SK-N-SH treated with all-trans-retinoic acid at 6 μM for 48 hours (cell line): ENCODE measurements at regions not wholly inside any gene's neighbourhood (a gene's known extent, or its start where the extent isn't known, plus 50 kb on each side); places are given as distances from the start of the nearest gene placed in this dataset.

Experiments
- ATAC-seq: fragments of 200-7000 bp; cut with Tn5 transposase; 3 replicates; pipeline ENCODE4 v1.9.1; 2020; ENCODE audit warnings: mild to moderate bottlenecking, moderate library complexity
- ARNTL ChIP-seq: fragments of 450-650 bp; formaldehyde crosslinking; IDR thresholded peaks from 2 replicates; pipeline ENCODE4 v1.5.0; 2020; ENCODE audit warnings: low read depth, mild to moderate bottlenecking, moderate library complexity, borderline replicate concordance
- BACH2 ChIP-seq: fragments of 250-450 bp; sonication (Bioruptor Pico); IDR thresholded peaks from 2 replicates; pipeline ENCODE4 v1.9.0; 2021; ENCODE audit warnings: mild to moderate bottlenecking, borderline replicate concordance
- CSDC2 ChIP-seq: fragments of 250-450 bp; sonication (Bioruptor Pico); IDR thresholded peaks from 2 replicates; pipeline ENCODE4 v1.5.0; 2020; ENCODE audit warnings: mild to moderate bottlenecking, moderate library complexity
- ESRRG ChIP-seq: fragments of 250-450 bp; sonication (Bioruptor Pico); IDR thresholded peaks from 2 replicates; pipeline ENCODE4 v1.6.1; 2021; ENCODE audit warnings: mild to moderate bottlenecking
- GLIS3 ChIP-seq: fragments of 250-450 bp; sonication (Bioruptor Pico); IDR thresholded peaks from 2 replicates; pipeline ENCODE4 v1.5.0; 2020; ENCODE audit warnings: mild to moderate bottlenecking, moderate library complexity
- ISL1 ChIP-seq: fragments of 250-450 bp; sonication (Bioruptor Pico); IDR thresholded peaks from 2 replicates; pipeline ENCODE4 v2.1.2; 2022; ENCODE audit warnings: mild to moderate bottlenecking, moderate library complexity
- OSR1 ChIP-seq: fragments of 250-450 bp; sonication (Bioruptor Pico); IDR thresholded peaks from 2 replicates; pipeline ENCODE4 v1.8.0; 2022; ENCODE audit warnings: moderate library complexity, mild to moderate bottlenecking, inconsistent platforms
- PPARA ChIP-seq: fragments of 250-450 bp; sonication (Bioruptor Pico); IDR thresholded peaks from 2 replicates; pipeline ENCODE4 v1.5.0; 2020; ENCODE audit warnings: mild to moderate bottlenecking, borderline replicate concordance
- RARB ChIP-seq: fragments of 250-450 bp; sonication (Bioruptor Pico); IDR thresholded peaks from 2 replicates; pipeline ENCODE4 v1.8.0; 2021; ENCODE audit warnings: mild to moderate bottlenecking, moderate library complexity
- SNAI2 ChIP-seq: fragments of 250-450 bp; sonication (Bioruptor Pico); IDR thresholded peaks from 2 replicates; pipeline ENCODE4 v1.5.0; 2020; ENCODE audit warnings: mild to moderate bottlenecking, moderate library complexity
- TCF4 ChIP-seq: fragments of 250-450 bp; sonication (Bioruptor Pico); IDR thresholded peaks from 2 replicates; pipeline ENCODE4 v1.8.0; 2021; ENCODE audit warnings: mild to moderate bottlenecking, moderate library complexity, borderline replicate concordance
- TOX ChIP-seq: fragments of 250-450 bp; sonication (Bioruptor Pico); IDR thresholded peaks from 2 replicates; pipeline ENCODE4 v1.8.0; 2021; ENCODE audit warnings: mild to moderate bottlenecking, moderate library complexity, borderline replicate concordance
- TSHZ2 ChIP-seq: fragments of 250-450 bp; sonication (Bioruptor Pico); IDR thresholded peaks from 2 replicates; pipeline ENCODE4 v1.5.0; 2020; ENCODE audit warnings: mild to moderate bottlenecking, moderate library complexity
- ZC3H10 ChIP-seq: fragments of 250-450 bp; sonication (Bioruptor Pico); IDR thresholded peaks from 2 replicates; pipeline ENCODE4 v1.5.1; 2021; ENCODE audit warnings: mild to moderate bottlenecking, moderate library complexity
- ZFP3 ChIP-seq: fragments of 250-450 bp; sonication (Bioruptor Pico); IDR thresholded peaks from 2 replicates; pipeline ENCODE4 v1.5.0; 2020; ENCODE audit warnings: mild to moderate bottlenecking, moderate library complexity
- ZFP30 ChIP-seq: fragments of 450-650 bp; formaldehyde crosslinking; IDR thresholded peaks from 2 replicates; pipeline ENCODE4 v1.5.0; 2022; ENCODE audit warnings: mild to moderate bottlenecking, moderate library complexity
- ZNF565 ChIP-seq: fragments of 450-650 bp; formaldehyde crosslinking; conservative IDR thresholded peaks from 2 replicates; pipeline ENCODE4 v1.5.0; 2020; ENCODE audit warnings: low read depth, mild to moderate bottlenecking, moderate library complexity
- ZNF70 ChIP-seq: fragments of 450-650 bp; formaldehyde crosslinking; IDR thresholded peaks from 2 replicates; pipeline ENCODE4 v1.5.0; 2020; ENCODE audit warnings: mild to moderate bottlenecking, moderate library complexity
- TF ChIP-seq, protein P1 (sequence below): fragments of 250-450 bp; sonication (Bioruptor Pico); IDR thresholded peaks from 2 replicates; pipeline ENCODE4 v1.8.0; 2020; ENCODE audit warnings: mild to moderate bottlenecking, moderate library complexity, borderline replicate concordance
- TF ChIP-seq, protein P2 (sequence below): fragments of 250-450 bp; sonication (Bioruptor Pico); IDR thresholded peaks from 2 replicates; pipeline ENCODE4 v1.8.0; 2021; ENCODE audit warnings: low read depth, mild to moderate bottlenecking, moderate library complexity, borderline replicate concordance
- TF ChIP-seq, protein P3 (sequence below): fragments of 250-450 bp; sonication (Bioruptor Pico); IDR thresholded peaks from 2 replicates; pipeline ENCODE4 v1.5.1; 2021; ENCODE audit warnings: mild to moderate bottlenecking, moderate library complexity

- peak; percentile 73 for ATAC-seq
- TF ChIP-seq TSHZ2 (CRISPR knock-in tag) (no peak), TOX (CRISPR knock-in tag) (no peak), GLIS3 (CRISPR knock-in tag) (no peak), CSDC2 (no peak), ARNTL (no peak), RARB (CRISPR knock-in tag) (no peak), SNAI2 (CRISPR knock-in tag) (no peak), ZFP30 (CRISPR knock-in tag) (no peak), ZNF70 (no peak), ZFP3 (CRISPR knock-in tag) (no peak), PPARA (CRISPR knock-in tag) (no peak), OSR1 (no peak), ISL1 (CRISPR knock-in tag) (no peak), BACH2 (CRISPR knock-in tag) (no peak)
- TF ChIP-seq, protein P1, sequence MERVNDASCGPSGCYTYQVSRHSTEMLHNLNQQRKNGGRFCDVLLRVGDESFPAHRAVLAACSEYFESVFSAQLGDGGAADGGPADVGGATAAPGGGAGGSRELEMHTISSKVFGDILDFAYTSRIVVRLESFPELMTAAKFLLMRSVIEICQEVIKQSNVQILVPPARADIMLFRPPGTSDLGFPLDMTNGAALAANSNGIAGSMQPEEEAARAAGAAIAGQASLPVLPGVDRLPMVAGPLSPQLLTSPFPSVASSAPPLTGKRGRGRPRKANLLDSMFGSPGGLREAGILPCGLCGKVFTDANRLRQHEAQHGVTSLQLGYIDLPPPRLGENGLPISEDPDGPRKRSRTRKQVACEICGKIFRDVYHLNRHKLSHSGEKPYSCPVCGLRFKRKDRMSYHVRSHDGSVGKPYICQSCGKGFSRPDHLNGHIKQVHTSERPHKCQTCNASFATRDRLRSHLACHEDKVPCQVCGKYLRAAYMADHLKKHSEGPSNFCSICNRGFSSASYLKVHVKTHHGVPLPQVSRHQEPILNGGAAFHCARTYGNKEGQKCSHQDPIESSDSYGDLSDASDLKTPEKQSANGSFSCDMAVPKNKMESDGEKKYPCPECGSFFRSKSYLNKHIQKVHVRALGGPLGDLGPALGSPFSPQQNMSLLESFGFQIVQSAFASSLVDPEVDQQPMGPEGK (CRISPR knock-in tag), result no peak
- TF ChIP-seq, protein P2, sequence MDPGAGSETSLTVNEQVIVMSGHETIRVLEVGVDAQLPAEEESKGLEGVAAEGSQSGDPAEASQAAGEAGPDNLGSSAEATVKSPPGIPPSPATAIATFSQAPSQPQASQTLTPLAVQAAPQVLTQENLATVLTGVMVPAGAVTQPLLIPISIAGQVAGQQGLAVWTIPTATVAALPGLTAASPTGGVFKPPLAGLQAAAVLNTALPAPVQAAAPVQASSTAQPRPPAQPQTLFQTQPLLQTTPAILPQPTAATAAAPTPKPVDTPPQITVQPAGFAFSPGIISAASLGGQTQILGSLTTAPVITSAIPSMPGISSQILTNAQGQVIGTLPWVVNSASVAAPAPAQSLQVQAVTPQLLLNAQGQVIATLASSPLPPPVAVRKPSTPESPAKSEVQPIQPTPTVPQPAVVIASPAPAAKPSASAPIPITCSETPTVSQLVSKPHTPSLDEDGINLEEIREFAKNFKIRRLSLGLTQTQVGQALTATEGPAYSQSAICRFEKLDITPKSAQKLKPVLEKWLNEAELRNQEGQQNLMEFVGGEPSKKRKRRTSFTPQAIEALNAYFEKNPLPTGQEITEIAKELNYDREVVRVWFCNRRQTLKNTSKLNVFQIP (CRISPR knock-in tag), result no peak
These were observed 126.1 kb downstream of the SEC14L1 start for GRCh38 chr17:77266891-77267341.

DNA sequence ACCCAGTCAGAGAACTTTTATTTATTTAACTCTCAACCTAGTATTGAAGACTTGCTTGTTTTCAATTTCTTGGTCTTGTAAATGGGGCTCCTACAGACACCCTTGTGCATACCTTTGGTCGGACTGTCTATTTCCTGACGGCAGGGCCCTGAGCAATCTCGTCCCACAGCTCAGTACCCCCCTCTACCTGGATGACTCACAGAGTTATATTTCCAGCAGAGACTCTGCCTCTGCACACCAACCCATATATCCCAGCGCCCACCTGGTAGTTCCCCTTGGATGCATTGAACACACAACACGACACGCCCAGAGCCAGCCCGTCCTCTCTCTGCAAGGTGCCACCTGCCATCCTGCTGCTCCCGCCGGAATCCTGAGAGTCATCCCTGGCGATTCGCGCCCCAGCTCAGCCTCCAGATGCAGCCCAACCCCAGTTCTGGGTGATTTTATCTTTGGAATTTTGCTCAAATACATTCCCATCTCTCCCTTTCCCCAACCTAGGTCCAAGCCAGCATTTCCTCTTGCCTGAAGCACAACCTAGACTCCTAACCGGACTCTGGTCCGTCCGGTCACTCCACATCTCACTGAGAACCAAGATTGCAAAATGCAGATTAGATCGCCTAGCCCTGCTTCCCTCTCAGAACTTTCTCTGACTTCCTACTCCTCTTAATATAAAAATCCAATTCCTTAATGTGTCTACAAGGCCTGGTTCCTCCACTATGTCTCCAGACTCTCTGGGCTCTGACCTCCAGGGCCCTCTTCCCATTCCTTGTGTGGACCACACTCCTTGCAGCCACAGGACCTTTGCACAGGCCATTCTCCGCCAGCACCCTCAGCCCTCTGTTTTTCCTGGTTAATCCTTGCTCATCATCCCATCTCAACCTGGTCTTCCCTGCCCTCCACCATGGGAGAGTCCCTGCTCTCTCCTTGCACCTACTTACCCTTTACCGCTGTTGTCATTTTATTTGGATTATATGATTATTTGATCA is 129.2 kb downstream of the SEC14L1 start:
- no peak for TF ChIP-seq OSR1
- TF ChIP-seq CSDC2, result no peak
- TF ChIP-seq, protein P3, sequence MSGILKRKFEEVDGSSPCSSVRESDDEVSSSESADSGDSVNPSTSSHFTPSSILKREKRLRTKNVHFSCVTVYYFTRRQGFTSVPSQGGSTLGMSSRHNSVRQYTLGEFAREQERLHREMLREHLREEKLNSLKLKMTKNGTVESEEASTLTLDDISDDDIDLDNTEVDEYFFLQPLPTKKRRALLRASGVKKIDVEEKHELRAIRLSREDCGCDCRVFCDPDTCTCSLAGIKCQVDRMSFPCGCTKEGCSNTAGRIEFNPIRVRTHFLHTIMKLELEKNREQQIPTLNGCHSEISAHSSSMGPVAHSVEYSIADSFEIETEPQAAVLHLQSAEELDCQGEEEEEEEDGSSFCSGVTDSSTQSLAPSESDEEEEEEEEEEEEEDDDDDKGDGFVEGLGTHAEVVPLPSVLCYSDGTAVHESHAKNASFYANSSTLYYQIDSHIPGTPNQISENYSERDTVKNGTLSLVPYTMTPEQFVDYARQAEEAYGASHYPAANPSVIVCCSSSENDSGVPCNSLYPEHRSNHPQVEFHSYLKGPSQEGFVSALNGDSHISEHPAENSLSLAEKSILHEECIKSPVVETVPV, result no peak
- TF ChIP-seq ZFP3 (CRISPR knock-in tag), result no peak
- no peak for TF ChIP-seq ARNTL
- no peak for TF ChIP-seq PPARA (CRISPR knock-in tag)
- TF ChIP-seq TCF4 (CRISPR knock-in tag), result no peak
- TF ChIP-seq BACH2 (CRISPR knock-in tag), result no peak
- TF ChIP-seq ZFP30 (CRISPR knock-in tag), result no peak
- TF ChIP-seq ZNF565 (CRISPR knock-in tag), result no peak
- no peak for ATAC-seq

DNA sequence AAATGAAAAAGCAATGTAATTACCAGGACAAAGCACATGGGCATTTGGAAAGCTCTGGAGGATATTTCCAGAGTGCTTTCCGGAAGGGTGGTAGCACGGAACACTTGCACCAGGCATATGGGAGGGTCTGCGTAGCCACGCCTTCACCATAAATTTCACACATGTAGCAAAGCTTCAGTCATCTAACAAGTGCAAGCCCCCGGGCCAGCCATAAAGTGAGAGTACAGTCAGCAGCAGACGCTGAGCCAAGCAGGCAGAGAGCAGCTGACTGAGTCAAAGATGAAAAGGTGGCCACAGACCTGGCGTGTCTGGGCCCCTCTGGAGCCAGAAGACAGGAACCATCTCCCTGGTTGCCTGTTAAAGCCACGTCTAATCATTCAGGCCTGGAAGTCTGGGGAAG is 130.6 kb downstream of the SEC14L1 start:
- no peak for TF ChIP-seq ZFP3 (CRISPR knock-in tag)
- TF ChIP-seq RARB (CRISPR knock-in tag), result no peak
- no peak for TF ChIP-seq ZNF70
- TF ChIP-seq TSHZ2 (CRISPR knock-in tag), result no peak
- no peak for TF ChIP-seq ZC3H10
- TF ChIP-seq ESRRG (CRISPR knock-in tag), result no peak
- TF ChIP-seq OSR1, result no peak
- TF ChIP-seq ISL1 (CRISPR knock-in tag), result no peak
- TF ChIP-seq ZFP30 (CRISPR knock-in tag), result no peak
- TF ChIP-seq ARNTL, result no peak
- TF ChIP-seq, protein P1 (CRISPR knock-in tag), result no peak
- TF ChIP-seq, protein P2 (CRISPR knock-in tag), result no peak
- no peak for ATAC-seq
